ENCODE measurements at regions not wholly inside any gene's neighbourhood (a gene's known extent, or its start where the extent isn't known, plus 50 kb on each side); places are given as distances from the start of the nearest gene placed in this dataset.
"Not testable (repeated sequence)": the region's sequence is repeated elsewhere in the genome, so short reads cannot be mapped to it uniquely, and the experiment has no call there.

DNA sequence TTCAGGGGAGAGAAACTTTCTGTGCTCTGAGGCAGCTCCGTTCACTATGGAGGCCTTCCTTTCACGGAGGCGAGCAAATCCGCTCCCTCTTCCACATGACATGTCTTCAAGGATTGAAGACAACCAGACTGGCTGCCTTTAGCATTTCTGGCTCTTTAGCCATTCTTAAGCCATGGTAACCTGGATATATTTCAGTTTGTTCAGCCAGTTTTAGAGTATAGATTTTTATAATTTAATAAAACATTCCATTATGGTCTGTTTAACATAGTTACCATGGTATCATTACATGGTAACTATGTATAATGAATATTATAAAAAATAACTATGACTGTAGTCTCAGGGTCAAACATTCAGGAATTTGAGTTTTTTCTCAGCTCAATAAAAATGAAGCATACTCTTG lies 54.2 kb upstream of the NFIA start:
- intact Hi-C loops (cut with DNase I) = no loop called here
- DNase-seq (ENCODE audit: low spot score) = no peak
- ATAC-seq = no peak

DNA sequence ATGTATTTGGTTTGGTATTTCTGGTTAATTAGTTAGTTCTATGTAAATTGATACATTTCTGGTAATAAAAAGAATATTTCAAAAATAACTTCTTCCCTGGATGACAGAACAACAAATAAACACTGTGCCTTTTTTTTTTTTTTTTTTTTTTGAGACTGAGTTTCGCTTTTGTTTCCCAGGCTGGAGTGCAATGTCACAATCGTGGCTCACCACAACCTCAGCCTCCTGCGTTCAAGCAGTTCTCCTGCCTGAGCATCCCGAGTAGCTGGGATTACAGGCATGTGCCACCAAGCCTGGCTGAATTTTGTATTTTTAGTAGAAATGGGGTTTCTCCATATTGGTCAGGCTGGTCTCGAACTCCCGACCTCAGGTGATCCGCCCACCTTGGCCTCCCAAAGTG lies 64.3 kb upstream of the NFIA start:
- DNase-seq (ENCODE audit: low spot score); intact Hi-C loops (cut with DNase I); ATAC-seq: not testable (repeated sequence)

DNA sequence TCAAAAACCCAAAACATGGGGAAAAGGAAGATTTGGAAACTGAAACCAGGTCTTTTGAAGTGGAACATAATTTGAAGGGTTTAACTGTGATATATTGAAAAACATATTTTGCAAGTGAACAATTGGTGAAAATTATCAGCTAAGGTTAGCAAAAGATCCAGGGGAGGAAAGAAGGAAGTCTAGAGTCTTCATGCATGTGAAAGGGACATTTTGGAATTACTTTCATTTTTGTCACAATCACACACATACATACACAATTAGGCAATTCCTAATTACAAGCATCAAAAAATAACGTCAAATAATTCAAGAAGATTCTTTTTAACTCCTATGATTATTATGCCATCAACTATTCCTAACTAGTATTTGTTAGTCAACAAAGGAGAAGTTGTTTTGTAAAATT lies 64.7 kb upstream of the NFIA start:
- DNase-seq (ENCODE audit: low spot score) (no peak), ATAC-seq (no peak)
- intact Hi-C loops (cut with DNase I) = no loop called here

- ATAC-seq (no peak), DNase-seq (ENCODE audit: low spot score) (no peak)
- intact Hi-C loops (cut with DNase I) = no loop called here
These were observed 68.3 kb upstream of the NFIA start for GRCh38 chr1:61013946-61014667.

DNA sequence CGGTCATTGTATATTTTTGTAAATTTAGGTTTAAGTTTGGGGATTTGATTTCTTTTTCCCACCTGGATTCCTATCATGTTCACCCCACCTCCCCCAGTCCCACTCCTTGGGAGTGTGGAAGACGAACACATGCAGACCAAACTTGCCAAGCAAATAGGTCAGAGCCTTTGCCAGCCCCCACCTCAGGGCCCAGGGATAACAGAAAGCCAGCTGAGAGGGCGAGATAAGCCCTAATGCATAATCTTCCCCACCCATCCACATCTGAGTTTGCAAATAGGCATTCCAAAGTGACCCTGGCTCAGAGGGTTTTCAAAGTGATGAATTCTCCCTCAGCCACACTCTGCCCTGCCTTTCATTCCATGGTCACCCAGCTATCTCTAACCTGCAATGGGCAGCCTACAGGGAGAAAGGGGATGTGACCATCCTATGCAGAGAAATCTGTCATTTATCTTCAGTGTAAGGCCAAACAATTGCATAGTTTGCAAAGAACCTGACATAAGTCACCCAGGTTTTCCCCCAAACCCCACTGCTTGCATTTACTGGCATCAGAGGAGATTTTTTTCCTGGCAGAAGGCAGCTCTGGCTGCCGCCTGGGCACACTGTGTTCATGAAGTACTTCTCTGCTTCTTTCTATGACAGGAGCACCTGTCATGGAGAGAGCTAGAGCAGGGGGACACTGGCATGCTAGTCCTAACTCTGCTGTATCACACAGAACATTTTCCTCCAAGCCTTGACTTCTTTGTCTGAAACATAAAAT lies 69.0 kb upstream of the NFIA start:
- intact Hi-C loops (cut with DNase I) = no loop called here
- DNase-seq (ENCODE audit: low spot score) (no peak), ATAC-seq (no peak)

DNA sequence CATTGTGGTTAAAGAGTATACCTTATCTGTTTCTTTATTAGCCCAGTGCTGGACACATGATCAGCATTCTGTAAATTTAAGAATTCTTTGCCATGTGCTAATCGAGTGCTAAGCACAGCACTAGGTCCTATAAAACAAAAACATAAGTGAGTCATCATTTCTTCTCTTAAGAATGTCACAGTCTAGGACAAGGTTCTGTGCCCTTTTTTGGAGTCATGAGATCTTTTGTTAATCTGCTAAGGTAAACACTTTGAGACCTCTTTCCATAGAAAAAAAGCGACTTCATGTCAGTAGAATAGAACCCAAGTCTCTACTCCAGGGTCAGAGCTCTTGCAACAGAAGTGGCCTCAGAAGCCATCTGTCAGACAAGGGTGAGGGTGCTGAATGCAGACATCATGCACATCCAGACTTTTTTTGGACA lies 70.0 kb upstream of the NFIA start:
- ATAC-seq (no peak), DNase-seq (ENCODE audit: low spot score) (no peak)
- intact Hi-C loops (cut with DNase I) = no loop called here

- ATAC-seq = no peak
- intact Hi-C loops (cut with DNase I) = no loop called here
These were observed 70.6 kb upstream of the NFIA start for GRCh38 chr1:61011561-61012263.

DNA sequence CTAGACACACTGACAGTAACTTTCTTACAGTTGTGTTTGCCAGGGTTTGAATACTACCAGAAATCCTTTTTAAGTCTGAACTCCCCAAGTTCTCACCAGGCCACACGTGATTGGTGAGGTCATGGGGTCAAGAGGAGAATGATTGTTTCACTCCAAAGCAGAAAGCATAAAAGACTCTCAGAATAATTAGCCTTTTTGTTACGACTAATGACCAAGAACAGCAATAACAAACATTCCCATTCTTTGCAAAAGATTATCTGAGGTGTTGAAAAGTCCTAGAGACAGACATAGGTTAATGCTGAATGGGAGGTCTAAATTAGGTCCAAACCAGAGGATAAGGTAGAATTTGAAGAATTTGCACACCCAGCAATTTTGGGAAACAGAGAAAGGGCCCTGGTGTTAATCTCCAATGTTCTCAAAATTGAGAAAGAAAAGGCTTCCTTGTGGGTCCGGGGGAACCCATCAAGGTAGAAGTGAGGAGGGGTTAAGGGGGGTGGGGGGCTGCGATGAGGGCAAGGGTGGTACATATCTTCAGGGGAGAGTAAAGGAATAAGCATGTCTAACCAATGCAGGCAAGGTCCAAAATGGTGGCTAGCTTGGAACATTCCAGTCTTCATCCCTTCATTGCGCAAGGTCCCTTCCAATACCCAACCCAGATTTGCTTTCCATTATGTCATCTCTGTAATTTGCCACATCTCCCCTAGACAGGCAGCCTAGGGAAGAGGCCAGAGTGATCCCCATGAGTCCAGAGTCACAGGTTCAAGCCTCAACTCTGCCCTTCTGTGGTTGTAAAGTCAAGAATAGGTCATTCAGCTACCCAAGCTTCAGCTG lies 74.6 kb upstream of the NFIA start:
- ATAC-seq (no peak), DNase-seq (ENCODE audit: low spot score) (no peak)
- intact Hi-C loops (cut with DNase I) = no loop called here

More at GRCh38 chr1:61011561-61012263, 70.6 kb upstream of the NFIA start:
- DNase-seq (ENCODE audit: low spot score) = no peak

DNA sequence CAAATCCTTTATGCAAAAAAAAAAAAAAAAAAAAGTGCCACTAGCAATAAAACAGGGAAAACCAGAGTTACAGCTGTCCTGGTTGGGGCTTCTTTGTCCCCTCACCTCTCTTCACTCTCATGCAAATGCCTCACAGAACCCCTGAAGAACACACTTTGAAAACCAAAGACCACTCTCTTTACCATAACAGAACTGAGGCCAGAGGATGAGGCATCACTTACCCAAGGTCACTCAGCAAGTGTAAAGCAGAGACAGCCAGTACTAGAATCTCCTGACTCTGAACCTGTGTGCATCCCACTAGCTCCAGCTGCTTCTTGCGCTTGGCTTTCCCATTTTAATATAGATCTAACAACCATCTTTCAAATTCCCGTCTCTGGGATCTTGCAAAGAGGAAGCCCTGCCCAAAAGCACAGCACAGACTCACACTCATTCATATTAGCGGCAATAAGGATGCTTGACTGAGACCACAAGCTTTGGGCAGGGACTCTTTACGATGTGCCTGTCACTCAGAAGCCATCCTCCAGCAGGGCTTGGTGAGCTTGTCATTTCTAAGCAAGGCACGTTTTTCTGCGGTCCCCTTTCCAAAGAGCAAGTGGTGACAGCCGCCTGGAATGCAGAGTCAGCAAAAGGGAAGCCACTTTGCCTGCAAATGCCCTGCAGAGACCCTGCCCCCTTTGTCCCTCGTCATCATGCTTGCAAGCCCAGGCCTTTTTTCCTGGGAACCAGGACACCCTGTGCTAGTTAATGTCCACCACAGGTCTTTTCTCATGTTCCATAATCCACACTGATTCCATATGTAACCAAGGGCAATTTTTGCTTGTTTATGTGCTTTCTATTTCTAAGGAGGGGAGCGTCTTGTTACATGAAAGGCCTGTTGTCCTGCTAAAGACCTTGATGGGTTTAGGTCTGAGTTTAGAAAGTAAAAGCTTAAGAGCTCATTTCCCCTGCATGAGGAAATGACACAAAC lies 76.5 kb upstream of the NFIA start:
- no peak for DNase-seq (ENCODE audit: low spot score)
- no peak for ATAC-seq
- intact Hi-C loops (cut with DNase I) = no loop called here

GRCh38 chr1:61004262-61005003 lies 77.9 kb upstream of the NFIA start:
- DNase-seq (ENCODE audit: low spot score) (no peak), ATAC-seq (peak; percentile 67)
- intact Hi-C loops (cut with DNase I) = no loop called here

- DNase-seq (ENCODE audit: low spot score) (no peak), ATAC-seq (no peak)
- intact Hi-C loops (cut with DNase I) = no loop called here
These were observed 82.0 kb upstream of the NFIA start for GRCh38 chr1:61000327-61000726.

DNA sequence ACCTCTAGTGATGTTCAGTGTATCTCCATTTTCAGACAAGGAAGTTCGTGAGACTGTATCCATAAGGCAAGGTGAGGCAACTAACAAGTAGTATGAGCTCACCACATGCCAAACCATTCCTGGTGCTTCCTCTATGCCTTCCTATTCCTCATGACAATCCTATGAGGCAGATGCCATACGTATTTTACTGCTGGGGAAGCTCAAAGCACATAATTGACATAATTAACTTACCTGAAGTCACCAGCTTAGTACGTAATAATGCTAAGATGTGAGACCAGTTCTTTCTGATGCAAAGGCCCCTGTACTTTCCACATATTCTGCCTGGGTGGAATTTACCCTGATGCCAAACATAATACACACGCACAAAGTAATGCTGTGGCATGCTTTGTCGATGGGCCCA lies 83.6 kb upstream of the NFIA start:
- DNase-seq (ENCODE audit: low spot score) (no peak), ATAC-seq (no peak)
- intact Hi-C loops (cut with DNase I) = no loop called here

DNA sequence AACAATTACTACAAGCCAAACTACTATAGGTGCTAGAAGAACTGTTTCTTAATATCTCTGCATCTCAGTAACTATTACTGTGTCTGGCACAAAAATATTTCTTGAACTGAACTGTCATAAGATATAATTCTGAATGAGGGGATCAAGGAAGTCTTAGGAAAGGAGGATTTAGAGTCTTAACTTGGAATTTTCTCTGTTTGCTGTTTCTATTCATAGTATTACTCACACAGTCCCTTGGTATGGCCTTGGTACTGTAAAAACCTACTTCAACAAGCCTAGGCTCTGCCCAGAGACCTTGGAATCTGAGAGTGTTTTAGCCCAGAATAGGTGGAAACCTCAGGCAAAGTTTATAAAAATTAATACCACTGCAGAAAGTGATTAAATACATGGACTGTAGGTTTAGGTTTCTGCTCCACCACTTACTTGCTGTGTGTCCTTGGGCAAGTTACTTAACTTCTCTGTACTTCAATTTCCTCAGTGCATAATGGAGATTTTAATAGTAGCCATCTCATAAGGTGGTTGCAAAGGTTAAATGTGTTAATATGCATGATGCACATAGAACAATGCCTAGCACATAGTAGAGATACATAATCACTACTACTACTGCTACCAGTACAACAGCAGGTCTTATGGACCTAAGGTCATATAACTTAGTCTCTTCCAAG lies 87.4 kb upstream of the NFIA start:
- no peak for ATAC-seq
- intact Hi-C loops (cut with DNase I) = no loop called here
- no peak for DNase-seq (ENCODE audit: low spot score)

DNA sequence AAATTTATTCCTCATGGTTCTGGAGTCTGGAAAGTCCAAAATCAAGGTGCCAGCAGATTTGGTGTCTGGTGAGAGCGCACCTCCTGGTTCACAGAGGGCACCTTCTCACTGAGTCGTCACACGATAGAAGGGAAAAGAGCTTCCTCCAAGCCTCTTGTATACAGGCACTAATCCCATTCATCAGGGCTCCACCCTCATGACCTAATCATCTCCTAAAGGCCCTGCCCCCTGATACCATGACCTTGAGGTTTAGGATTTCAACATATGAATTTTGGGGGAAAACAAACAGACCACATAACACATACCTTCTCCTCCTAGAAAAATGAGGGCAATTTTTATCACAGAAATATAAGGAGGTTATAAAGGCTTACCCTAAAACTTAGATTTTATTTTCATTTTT lies 88.0 kb upstream of the NFIA start:
- ATAC-seq (no peak), DNase-seq (ENCODE audit: low spot score) (no peak)
- intact Hi-C loops (cut with DNase I) = no loop called here

DNA sequence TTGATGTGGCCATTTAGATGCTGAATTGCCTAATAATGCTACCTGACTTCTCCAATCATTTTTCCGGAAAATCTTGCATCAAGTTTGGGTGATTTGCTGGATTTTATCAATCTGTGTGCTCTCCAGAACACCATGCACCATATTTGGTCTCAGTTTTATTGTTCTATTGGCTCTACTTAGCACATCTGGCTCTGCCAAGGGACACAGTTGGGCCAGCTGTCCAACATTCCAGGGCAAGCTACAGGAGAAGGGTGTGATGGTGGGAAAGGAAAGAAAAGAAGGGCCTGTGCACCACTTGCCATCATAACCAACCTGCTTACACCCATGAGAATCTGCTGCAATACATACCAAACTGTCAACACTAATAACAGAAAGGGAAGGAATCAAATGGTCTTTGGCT lies 90.2 kb upstream of the NFIA start:
- no peak for ATAC-seq
- intact Hi-C loops (cut with DNase I) = no loop called here
- no peak for DNase-seq (ENCODE audit: low spot score)

DNA sequence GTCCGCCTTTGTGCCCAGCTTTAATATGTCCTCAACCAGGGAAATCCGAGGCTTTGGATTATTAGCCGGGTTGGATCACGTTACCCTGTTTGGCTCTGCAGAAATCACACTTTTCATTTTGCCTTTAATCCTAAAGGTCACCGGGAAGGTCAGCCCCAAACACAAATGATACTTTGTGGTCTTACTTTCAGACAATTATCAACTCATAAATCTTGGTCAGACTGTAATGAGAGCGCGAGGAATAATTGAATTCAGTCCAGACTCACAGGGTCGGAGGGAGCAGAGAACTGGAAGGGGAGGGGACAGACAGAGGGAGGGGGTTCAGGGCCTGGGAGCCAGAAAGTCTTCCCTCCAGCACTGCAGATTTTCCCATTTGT lies 91.7 kb upstream of the NFIA start:
- ATAC-seq = peak; percentile 8
- intact Hi-C loops (cut with DNase I) = no loop called here
- no peak for DNase-seq (ENCODE audit: low spot score)

Measured in sciatic nerve (tissue), 2 donors.